ENCODE measurements at regions not wholly inside any gene's neighbourhood (a gene's known extent, or its start where the extent isn't known, plus 50 kb on each side); places are given as distances from the start of the nearest gene placed in this dataset.

- Histone ChIP-seq H3K9me3 (replicated peaks in 1 of 11) (peaks cover 0 to 2% (median 0%) of the 10 kb centered on the region in 11 experiments; a peak in 6 of 22 replicates), H3K4me1 (no peaks in the 10 kb centered on the region)
- TF ChIP-seq Cebpa-rat (IDR thresholded peaks at IDR 0.05) = no peak
These were observed 1200.4 kb downstream of the DIAPH3 start for GRCh38 chr13:58963321-58963720.

GRCh38 chr13:58964048-58964447, 1199.7 kb downstream of the DIAPH3 start:
- H3K9me3 ChIP-seq (replicated peaks in 1 of 11) = peaks cover 3 to 7% (median 6%) of the 10 kb centered on the region in 11 experiments
- H3K9ac ChIP-seq = no peak overlapping the region
- H3K4me1 ChIP-seq = no peaks in the 10 kb centered on the region

More at GRCh38 chr13:58963321-58963720, 1200.4 kb downstream of the DIAPH3 start:
- H3K27ac ChIP-seq = no peak overlapping the region
- H4K20me1 ChIP-seq = no peaks in the 10 kb centered on the region
- H3K9ac ChIP-seq = no peak overlapping the region
- H3K4me2 ChIP-seq = no peak overlapping the region
- H3K4me3 ChIP-seq = no peak overlapping the region
- H3K27me3 ChIP-seq = no peaks in the 10 kb centered on the region
- no peaks in the 10 kb centered on the region for H3K36me3 ChIP-seq

GRCh38 chr13:58977085-58977484, 1186.6 kb downstream of the DIAPH3 start:
- no peaks in the 10 kb centered on the region for H3K36me3 ChIP-seq
- H4K20me1 ChIP-seq = no peaks in the 10 kb centered on the region
- peaks cover 0 to 1% (median 0%) of the 10 kb centered on the region in 11 experiments; a peak in 2 of 22 replicates for H3K9me3 ChIP-seq (replicated peaks in 1 of 11)
- no peaks in the 10 kb centered on the region for H3K4me1 ChIP-seq
- no peak overlapping the region for H3K4me2 ChIP-seq
- H3K4me3 ChIP-seq = no peak overlapping the region
- no peak overlapping the region for H3K27ac ChIP-seq
- no peak overlapping the region for H3K9ac ChIP-seq
- no peak for TF ChIP-seq Cebpa-rat (IDR thresholded peaks at IDR 0.05)
- H3K27me3 ChIP-seq = no peaks in the 10 kb centered on the region

More at GRCh38 chr13:58964048-58964447, 1199.7 kb downstream of the DIAPH3 start:
- H3K27ac ChIP-seq = no peak overlapping the region
- no peak overlapping the region for H3K4me2 ChIP-seq
- no peak overlapping the region for H3K4me3 ChIP-seq
- H4K20me1 ChIP-seq = no peaks in the 10 kb centered on the region
- no peak for TF ChIP-seq Cebpa-rat (IDR thresholded peaks at IDR 0.05)
- H3K27me3 ChIP-seq = no peaks in the 10 kb centered on the region
- H3K36me3 ChIP-seq = no peaks in the 10 kb centered on the region

GRCh38 chr13:58978331-58978730, 1185.4 kb downstream of the DIAPH3 start:
- no peak for TF ChIP-seq Cebpa-rat (IDR thresholded peaks at IDR 0.05)
- H3K36me3 ChIP-seq = no peaks in the 10 kb centered on the region
- H3K4me2 ChIP-seq = no peak overlapping the region
- no peaks in the 10 kb centered on the region for H3K4me1 ChIP-seq
- peaks cover 8 to 14% (median 9%) of the 10 kb centered on the region in 11 experiments; a peak in 19 of 22 replicates for H3K9me3 ChIP-seq (replicated peaks in 1 of 11)
- H3K9ac ChIP-seq = no peak overlapping the region
- no peaks in the 10 kb centered on the region for H4K20me1 ChIP-seq
- no peak overlapping the region for H3K27ac ChIP-seq
- no peaks in the 10 kb centered on the region for H3K27me3 ChIP-seq
- no peak overlapping the region for H3K4me3 ChIP-seq

DNA sequence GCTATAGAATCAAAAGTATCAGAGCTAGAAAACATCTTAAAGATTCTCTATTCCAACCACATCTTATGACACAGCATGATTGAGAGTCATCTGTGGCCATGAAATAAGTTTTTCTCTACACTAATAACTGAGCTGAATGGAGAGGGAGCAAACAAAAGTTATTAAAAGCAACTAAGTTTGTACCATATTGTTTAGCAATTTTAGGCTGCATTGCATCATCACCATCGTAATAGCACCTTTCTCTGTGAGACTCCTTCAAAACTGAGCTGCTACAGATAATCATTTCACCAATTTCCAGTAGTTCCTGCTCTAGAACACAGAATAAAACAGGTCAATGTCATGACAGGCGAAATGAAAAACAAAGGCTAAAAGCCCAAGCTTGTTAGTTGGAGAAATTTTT, 1183.9 kb downstream of the DIAPH3 start:
- Histone ChIP-seq H3K4me2 (no peak overlapping the region), H3K9ac (no peak overlapping the region), H3K27me3 (no peaks in the 10 kb centered on the region), H3K27ac (no peak overlapping the region), H3K4me1 (no peaks in the 10 kb centered on the region), H3K4me3 (no peak overlapping the region), H4K20me1 (no peaks in the 10 kb centered on the region), H3K9me3 (replicated peaks in 1 of 11) (peaks cover 9 to 16% (median 12%) of the 10 kb centered on the region in 11 experiments; a peak in 19 of 22 replicates), H3K36me3 (no peaks in the 10 kb centered on the region)
- TF ChIP-seq Cebpa-rat (IDR thresholded peaks at IDR 0.05) = no peak

DNA sequence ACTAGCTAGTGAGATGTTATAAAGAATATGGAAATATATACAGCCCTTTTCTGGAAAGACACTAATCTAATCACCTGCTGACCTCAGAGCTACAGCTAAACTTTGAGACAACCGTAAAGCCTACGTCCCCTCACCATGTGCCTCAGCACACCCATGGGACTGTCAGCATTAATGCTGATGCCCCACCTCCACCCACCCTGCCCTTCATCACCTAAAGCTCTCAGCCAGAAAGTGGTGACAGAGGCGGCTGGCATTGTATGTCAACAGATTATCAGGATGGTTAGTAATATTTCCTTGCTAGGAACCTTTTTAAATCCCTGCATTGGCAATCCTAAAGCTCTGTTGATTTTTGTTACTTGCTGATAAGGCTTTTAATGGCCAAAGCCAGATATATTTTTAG, 1177.9 kb downstream of the DIAPH3 start:
- Histone ChIP-seq H3K4me1 (no peaks in the 10 kb centered on the region), H3K9me3 (replicated peaks in 1 of 11) (peaks cover 9 to 16% (median 12%) of the 10 kb centered on the region in 11 experiments; a peak in 19 of 22 replicates), H3K4me3 (no peak overlapping the region), H3K36me3 (no peaks in the 10 kb centered on the region), H4K20me1 (no peaks in the 10 kb centered on the region), H3K27me3 (no peaks in the 10 kb centered on the region), H3K4me2 (no peak overlapping the region), H3K27ac (no peak overlapping the region), H3K9ac (no peak overlapping the region)
- no peak for TF ChIP-seq Cebpa-rat (IDR thresholded peaks at IDR 0.05)

- H3K27me3 ChIP-seq = no peaks in the 10 kb centered on the region
- no peak for TF ChIP-seq Cebpa-rat (IDR thresholded peaks at IDR 0.05)
- no peak overlapping the region for H3K27ac ChIP-seq
- no peak overlapping the region for H3K4me2 ChIP-seq
- H3K36me3 ChIP-seq = no peaks in the 10 kb centered on the region
- no peak overlapping the region for H3K9ac ChIP-seq
- no peak overlapping the region for H3K4me3 ChIP-seq
- H4K20me1 ChIP-seq = no peaks in the 10 kb centered on the region
- peaks cover 0 to 5% (median 0%) of the 10 kb centered on the region in 10 experiments; a peak in 1 of 20 replicates for H3K4me1 ChIP-seq
- no peaks in the 10 kb centered on the region for H3K9me3 ChIP-seq (replicated peaks in 1 of 11)
These were observed 1174.2 kb downstream of the DIAPH3 start for GRCh38 chr13:58989556-58989955.

GRCh38 chr13:58991826-58992477, 1171.8 kb downstream of the DIAPH3 start:
- Histone ChIP-seq H4K20me1 (no peaks in the 10 kb centered on the region), H3K4me2 (no peak overlapping the region), H3K4me3 (no peak overlapping the region), H3K27me3 (no peaks in the 10 kb centered on the region), H3K9ac (no peak overlapping the region), H3K36me3 (no peaks in the 10 kb centered on the region), H3K9me3 (replicated peaks in 1 of 11) (no peaks in the 10 kb centered on the region), H3K4me1 (peaks cover 0 to 5% (median 0%) of the 10 kb centered on the region in 10 experiments; a peak in 1 of 20 replicates), H3K27ac (no peak overlapping the region)
- TF ChIP-seq Cebpa-rat (IDR thresholded peaks at IDR 0.05) = no peak

DNA sequence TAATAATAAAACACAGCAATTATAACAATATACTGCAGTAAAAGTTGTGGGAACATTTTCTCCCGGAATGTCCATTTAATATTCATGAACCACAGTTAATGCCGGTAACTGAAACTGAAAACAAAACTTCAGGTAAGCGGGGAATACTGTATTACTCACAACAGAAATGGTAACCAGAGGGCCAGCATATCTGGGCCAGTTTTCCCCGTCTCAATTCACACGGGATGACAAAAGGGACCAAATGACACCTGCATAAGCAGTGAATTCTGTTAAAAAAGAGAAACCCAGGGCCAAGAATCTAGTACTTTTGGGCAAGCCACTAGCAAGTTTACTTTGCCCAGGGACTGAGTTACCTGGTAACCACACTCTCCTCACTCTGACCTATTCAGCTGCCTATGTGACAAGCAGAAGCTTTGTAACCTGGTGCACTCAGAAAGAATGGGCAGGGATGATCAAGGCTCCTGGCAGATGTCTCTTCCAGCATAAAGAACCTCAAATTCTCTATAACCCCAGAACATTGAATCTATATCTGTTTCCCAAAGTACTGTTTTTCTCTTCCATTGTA, 1171.2 kb downstream of the DIAPH3 start:
- Histone ChIP-seq H3K9ac (no peak overlapping the region), H3K27me3 (no peaks in the 10 kb centered on the region), H3K4me3 (no peak overlapping the region), H3K36me3 (no peaks in the 10 kb centered on the region), H3K4me1 (peaks cover 0 to 5% (median 0%) of the 10 kb centered on the region in 10 experiments; a peak in 1 of 20 replicates), H3K9me3 (replicated peaks in 1 of 11) (no peaks in the 10 kb centered on the region), H4K20me1 (no peaks in the 10 kb centered on the region), H3K4me2 (no peak overlapping the region), H3K27ac (no peak overlapping the region)
- TF ChIP-seq Cebpa-rat (IDR thresholded peaks at IDR 0.05) = no peak

DNA sequence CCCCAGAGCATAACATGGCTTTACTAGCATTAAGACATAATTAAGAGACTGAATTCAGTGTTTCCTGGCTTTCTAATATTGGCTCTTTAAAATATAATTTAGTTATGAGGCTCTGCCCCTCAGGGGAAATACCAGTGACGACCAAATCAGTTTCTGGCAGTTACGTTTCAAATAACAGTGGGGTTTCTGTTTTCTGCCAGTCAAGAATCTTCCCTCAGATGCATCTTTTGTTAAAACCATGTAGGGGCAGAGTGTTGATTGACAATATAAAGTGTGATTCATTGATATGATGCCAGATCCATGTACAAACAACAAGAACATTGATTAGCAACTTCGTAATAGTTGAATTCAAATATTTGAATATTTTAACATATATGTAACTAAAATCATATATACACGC, 1169.7 kb downstream of the DIAPH3 start:
- Histone ChIP-seq H3K27me3 (no peaks in the 10 kb centered on the region), H3K4me3 (no peak overlapping the region), H4K20me1 (no peaks in the 10 kb centered on the region), H3K9ac (no peak overlapping the region), H3K4me2 (no peak overlapping the region; a peak in 2 of 22 replicates), H3K4me1 (peaks cover 0 to 5% (median 0%) of the 10 kb centered on the region in 10 experiments; a peak in 1 of 20 replicates), H3K27ac (no peak overlapping the region), H3K9me3 (replicated peaks in 1 of 11) (no peaks in the 10 kb centered on the region), H3K36me3 (no peaks in the 10 kb centered on the region)
- no peak for TF ChIP-seq Cebpa-rat (IDR thresholded peaks at IDR 0.05)

Measured in BLaER1 treated with 17β-estradiol and CSF1 and Interleukin-3, amounts not matched to agents 10 nM and 100 nM (cell line).